ENCODE measurements at regions not wholly inside any gene's neighbourhood (a gene's known extent, or its start where the extent isn't known, plus 50 kb on each side); places are given as distances from the start of the nearest gene placed in this dataset.

DNA sequence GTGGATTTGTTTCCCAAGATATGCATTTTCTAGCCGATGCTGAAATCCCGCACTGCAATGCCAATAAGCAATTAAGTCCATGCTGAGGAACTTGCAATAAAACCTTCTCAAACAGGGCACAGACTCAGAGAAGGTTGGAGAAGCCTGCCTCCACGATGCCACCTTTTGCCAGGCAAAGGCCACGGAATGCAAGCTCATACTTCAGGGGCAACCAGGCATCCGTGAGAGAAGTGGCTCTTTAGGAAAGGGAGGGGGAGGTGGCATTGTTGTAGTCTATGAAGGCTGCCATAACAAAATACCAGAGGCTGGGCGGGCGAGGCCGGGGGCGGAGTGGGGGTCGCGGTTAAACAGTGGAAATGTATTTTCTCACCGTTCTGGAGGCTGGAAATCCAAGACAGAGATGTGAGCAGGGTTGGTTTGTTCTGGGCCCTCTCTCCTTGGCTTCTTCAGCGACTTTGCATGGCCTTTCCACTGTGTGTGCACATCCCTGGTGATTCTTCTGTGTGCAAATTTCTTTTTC is 689.5 kb downstream of the VRK1 start:
- TF ChIP-seq POLR2AphosphoS5 (IDR thresholded peaks at IDR 0.05; ENCODE audit: low read depth, low read length): no peak
- no peak for TF ChIP-seq POLR2A (IDR thresholded peaks at IDR 0.05; ENCODE audit: low read depth, low read length)
- TF ChIP-seq TAF1 (IDR thresholded peaks at IDR 0.05; ENCODE audit: low read depth, low read length): no peak
- TF ChIP-seq SPI1 (IDR thresholded peaks at IDR 0.05; ENCODE audit: low read depth, low read length): no peak

All from GM12891 (cell line).